HG02763 (cell line): ENCODE measurements at regions not wholly inside any gene's neighbourhood (a gene's known extent, or its start where the extent isn't known, plus 50 kb on each side); places are given as distances from the start of the nearest gene placed in this dataset.

ENCODE experiments used
- ATAC-seq: cut with Tn5 transposase; IDR thresholded peaks from one replicate; pipeline ENCODE4 v1.9.1; 2021; ENCODE audit warnings: mild to moderate bottlenecking, moderate library complexity; ENCODE audit not compliant: unreplicated experiment

- no peak for ATAC-seq
Observed at GRCh38 chr11:128116447-128116846, 470.9 kb downstream of the ETS1 start.

GRCh38 chr11:128105950-128106349 lies 481.4 kb downstream of the ETS1 start:
- no peak for ATAC-seq

GRCh38 chr11:128105511-128105910 lies 481.8 kb downstream of the ETS1 start:
- ATAC-seq = no peak

- no peak for ATAC-seq
Observed at GRCh38 chr11:128103278-128103873, 484.0 kb downstream of the ETS1 start.

- ATAC-seq = no peak
Observed at GRCh38 chr11:128098781-128099180, 488.6 kb downstream of the ETS1 start.

- no peak for ATAC-seq
Observed at GRCh38 chr11:128095466-128095981, 491.8 kb downstream of the ETS1 start.

- ATAC-seq = no peak
Observed at GRCh38 chr11:128093689-128094088, 493.7 kb downstream of the ETS1 start.

GRCh38 chr11:128089962-128090361 lies 497.4 kb downstream of the ETS1 start:
- ATAC-seq = no peak

GRCh38 chr11:128086794-128087193 lies 500.6 kb downstream of the ETS1 start:
- no peak for ATAC-seq

- ATAC-seq = no peak
Observed at GRCh38 chr11:128085276-128085675, 502.1 kb downstream of the ETS1 start.

- ATAC-seq = no peak
Observed at GRCh38 chr11:128082574-128082973, 504.8 kb downstream of the ETS1 start.

- ATAC-seq = no peak
Observed at GRCh38 chr11:128069665-128070064, 517.7 kb downstream of the ETS1 start.

- no peak for ATAC-seq
Observed at GRCh38 chr11:128067780-128068179, 519.6 kb downstream of the ETS1 start.

- ATAC-seq = no peak
Observed at GRCh38 chr11:128066399-128066798, 521.0 kb downstream of the ETS1 start.

GRCh38 chr11:128061281-128061871 lies 526.0 kb downstream of the ETS1 start:
- ATAC-seq = no peak

- no peak for ATAC-seq
Observed at GRCh38 chr11:128058580-128059208, 528.7 kb downstream of the ETS1 start.

- ATAC-seq = no peak
Observed at GRCh38 chr11:128057786-128058395, 529.5 kb downstream of the ETS1 start.

- no peak for ATAC-seq
Observed at GRCh38 chr11:128055576-128056217, 531.7 kb downstream of the ETS1 start.

- peak; percentile 66 for ATAC-seq
Observed at GRCh38 chr11:128053981-128054931, 533.1 kb downstream of the ETS1 start.
